ENCODE measurements at regions not wholly inside any gene's neighbourhood (a gene's known extent, or its start where the extent isn't known, plus 50 kb on each side); places are given as distances from the start of the nearest gene placed in this dataset.
"Not testable (repeated sequence)": the region's sequence is repeated elsewhere in the genome, so short reads cannot be mapped to it uniquely, and the experiment has no call there.

DNA sequence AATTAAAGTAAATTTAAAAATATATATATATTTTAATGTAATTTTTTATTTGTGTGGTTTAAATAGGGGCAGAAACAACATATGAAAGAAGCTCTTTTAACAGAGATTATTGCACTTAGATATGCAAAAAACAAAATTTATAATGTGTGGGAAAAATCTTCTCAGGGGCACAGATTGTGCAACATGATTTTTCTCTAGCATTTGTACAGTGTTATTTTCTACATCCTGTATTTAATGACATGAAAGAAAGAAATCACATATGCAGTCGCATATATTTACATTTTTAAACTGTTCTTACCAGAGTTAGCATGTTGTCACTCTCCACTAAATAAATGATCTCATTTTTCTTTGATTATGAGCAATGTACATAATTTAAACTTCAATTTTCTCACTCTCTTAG, 265.3 kb upstream of the CTNND2 start:
- Histone ChIP-seq H3K4me1 (no peaks in the 10 kb centered on the region), H3K27ac (no peak overlapping the region), H3K9me3 (no peaks in the 10 kb centered on the region), H3K27me3 (ENCODE audit: insufficient read depth in 3 of 3, low read length in 2 of 3) (no peaks in the 10 kb centered on the region), H3K36me3 (ENCODE audit: insufficient read depth in 1 of 2, low read depth in 1 of 2) (no peaks in the 10 kb centered on the region), H3K4me3 (no peak overlapping the region)
- intact Hi-C loops (cut with DNase I) = no loop called here
- 63 to 86% (median 63%) methylated on average over 1 of the region's 1 CpG for WGBS, 3 donors
- ATAC-seq (no peak), DNase-seq (no peak)
- TF ChIP-seq, protein P1, sequence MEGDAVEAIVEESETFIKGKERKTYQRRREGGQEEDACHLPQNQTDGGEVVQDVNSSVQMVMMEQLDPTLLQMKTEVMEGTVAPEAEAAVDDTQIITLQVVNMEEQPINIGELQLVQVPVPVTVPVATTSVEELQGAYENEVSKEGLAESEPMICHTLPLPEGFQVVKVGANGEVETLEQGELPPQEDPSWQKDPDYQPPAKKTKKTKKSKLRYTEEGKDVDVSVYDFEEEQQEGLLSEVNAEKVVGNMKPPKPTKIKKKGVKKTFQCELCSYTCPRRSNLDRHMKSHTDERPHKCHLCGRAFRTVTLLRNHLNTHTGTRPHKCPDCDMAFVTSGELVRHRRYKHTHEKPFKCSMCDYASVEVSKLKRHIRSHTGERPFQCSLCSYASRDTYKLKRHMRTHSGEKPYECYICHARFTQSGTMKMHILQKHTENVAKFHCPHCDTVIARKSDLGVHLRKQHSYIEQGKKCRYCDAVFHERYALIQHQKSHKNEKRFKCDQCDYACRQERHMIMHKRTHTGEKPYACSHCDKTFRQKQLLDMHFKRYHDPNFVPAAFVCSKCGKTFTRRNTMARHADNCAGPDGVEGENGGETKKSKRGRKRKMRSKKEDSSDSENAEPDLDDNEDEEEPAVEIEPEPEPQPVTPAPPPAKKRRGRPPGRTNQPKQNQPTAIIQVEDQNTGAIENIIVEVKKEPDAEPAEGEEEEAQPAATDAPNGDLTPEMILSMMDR (IDR thresholded peaks at IDR 0.05) = no peak

DNA sequence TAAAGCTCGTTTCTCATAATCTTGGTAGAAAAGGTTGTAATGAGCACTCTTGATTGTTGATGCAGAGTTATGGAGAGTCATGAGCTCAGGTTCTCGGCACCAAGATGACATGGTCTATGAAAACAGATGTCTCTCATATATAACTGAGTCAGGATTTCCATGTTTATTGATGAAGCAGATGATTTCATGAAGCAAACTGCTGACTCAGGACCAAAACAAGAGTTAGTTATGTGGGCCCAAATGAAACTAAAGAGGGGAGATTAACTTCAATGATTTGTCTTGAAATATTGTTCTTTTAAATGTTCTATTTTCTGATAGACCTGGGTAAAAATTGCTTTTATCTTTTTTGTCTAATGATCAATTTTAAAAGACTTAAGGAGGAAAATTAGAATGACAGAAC, 258.6 kb upstream of the CTNND2 start:
- Histone ChIP-seq H3K4me1 (no peaks in the 10 kb centered on the region), H3K36me3 (ENCODE audit: insufficient read depth in 1 of 2, low read depth in 1 of 2) (no peaks in the 10 kb centered on the region), H3K4me3 (no peak overlapping the region), H3K27ac (no peak overlapping the region), H3K9me3 (no peaks in the 10 kb centered on the region), H3K27me3 (ENCODE audit: insufficient read depth in 3 of 3, low read length in 2 of 3) (no peaks in the 10 kb centered on the region)
- no peak for DNase-seq
- intact Hi-C loops (cut with DNase I) = no loop called here
- TF ChIP-seq, protein P1 (IDR thresholded peaks at IDR 0.05) = no peak
- WGBS, 3 donors = 53 to 61% (median 59%) methylated on average over 2 of the region's 2 CpGs
- ATAC-seq = no peak

DNA sequence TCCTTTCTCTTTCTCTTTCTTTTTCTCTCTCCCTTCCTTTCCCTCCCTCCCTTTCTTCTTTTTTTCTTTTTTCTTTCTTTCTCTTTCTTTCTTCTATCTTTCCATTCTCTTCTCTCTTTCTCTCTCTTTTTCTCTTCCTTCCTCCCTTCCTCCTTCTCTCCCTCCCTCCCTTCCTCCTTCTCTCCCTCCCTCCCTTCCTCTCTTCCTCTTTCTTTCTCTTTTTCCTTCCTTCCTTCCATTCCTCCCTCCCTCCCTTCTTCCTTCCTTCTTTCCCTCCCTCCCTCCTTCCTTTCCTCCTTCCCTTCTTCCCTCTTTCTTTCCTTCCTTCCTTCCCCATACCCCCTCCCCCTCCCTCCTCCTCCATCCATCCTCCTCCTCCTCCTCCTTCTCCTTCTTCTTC, 243.3 kb upstream of the CTNND2 start:
- Histone ChIP-seq H3K27ac (no peak overlapping the region), H3K4me1 (no peaks in the 10 kb centered on the region), H3K4me3 (no peak overlapping the region), H3K27me3 (ENCODE audit: insufficient read depth in 3 of 3, low read length in 2 of 3) (no peaks in the 10 kb centered on the region), H3K9me3 (no peaks in the 10 kb centered on the region), H3K36me3 (ENCODE audit: insufficient read depth in 1 of 2, low read depth in 1 of 2) (no peaks in the 10 kb centered on the region)
- no peak for ATAC-seq
- TF ChIP-seq, protein P1 (IDR thresholded peaks at IDR 0.05) = no peak
- intact Hi-C loops (cut with DNase I) = no loop called here
- DNase-seq = no peak

DNA sequence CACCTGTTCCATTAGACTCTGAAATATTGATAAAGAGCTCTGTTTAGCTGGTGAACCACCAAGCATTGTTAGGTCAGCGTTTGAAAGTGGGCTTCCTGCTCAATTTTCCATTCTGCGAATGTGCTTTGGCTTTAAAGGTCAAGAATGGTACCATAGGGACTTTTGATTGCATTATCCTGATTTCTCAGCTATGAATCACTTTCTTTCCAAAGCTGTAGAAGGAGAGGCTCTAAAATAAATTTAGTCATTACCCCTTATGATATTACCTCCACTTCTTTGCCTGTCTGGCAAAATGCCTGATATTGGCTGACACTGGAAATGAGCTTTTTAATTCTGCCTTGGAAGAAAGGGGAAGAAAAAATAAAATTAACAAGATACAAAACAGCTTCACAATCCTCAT, 237.2 kb upstream of the CTNND2 start:
- H3K27ac ChIP-seq = no peak overlapping the region
- ATAC-seq = no peak
- 43 to 52% (median 51%) methylated on average over 2 of the region's 2 CpGs for WGBS, 3 donors
- no peak for DNase-seq
- no peak overlapping the region for H3K4me3 ChIP-seq
- H3K9me3 ChIP-seq = no peaks in the 10 kb centered on the region
- TF ChIP-seq, protein P1 (IDR thresholded peaks at IDR 0.05) = no peak
- no peaks in the 10 kb centered on the region for H3K36me3 ChIP-seq (ENCODE audit: insufficient read depth in 1 of 2, low read depth in 1 of 2)
- no peaks in the 10 kb centered on the region for H3K4me1 ChIP-seq
- H3K27me3 ChIP-seq (ENCODE audit: insufficient read depth in 3 of 3, low read length in 2 of 3) = no peaks in the 10 kb centered on the region
- intact Hi-C loops (cut with DNase I) = no loop called here

DNA sequence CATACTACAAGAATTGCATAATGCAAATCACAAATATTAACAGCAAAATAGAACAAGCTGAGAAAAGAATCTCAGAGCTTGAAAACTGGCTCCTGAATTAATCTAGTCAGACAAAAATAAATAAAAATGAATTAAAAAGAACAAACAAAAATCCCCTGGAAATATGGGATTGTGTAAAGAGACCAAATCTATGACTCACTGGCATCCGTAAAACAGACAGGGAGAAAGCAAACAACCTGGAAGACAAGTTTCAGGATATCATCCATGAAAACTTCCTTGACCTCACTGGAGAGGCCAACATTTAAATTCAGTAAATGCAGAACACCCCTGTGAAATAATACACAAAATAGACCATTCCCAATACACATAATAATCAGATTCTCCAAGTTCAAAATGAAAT, 229.3 kb upstream of the CTNND2 start:
- no peak overlapping the region for H3K4me3 ChIP-seq
- TF ChIP-seq, protein P1 (IDR thresholded peaks at IDR 0.05) = no peak
- intact Hi-C loops (cut with DNase I) = no loop called here
- no peaks in the 10 kb centered on the region for H3K4me1 ChIP-seq
- 39 to 44% (median 43%) methylated on average over 1 of the region's 1 CpG for WGBS, 3 donors
- no peak for DNase-seq
- no peak overlapping the region for H3K27ac ChIP-seq
- H3K27me3 ChIP-seq (ENCODE audit: insufficient read depth in 3 of 3, low read length in 2 of 3) = no peaks in the 10 kb centered on the region
- no peaks in the 10 kb centered on the region for H3K36me3 ChIP-seq (ENCODE audit: insufficient read depth in 1 of 2, low read depth in 1 of 2)
- no peak for ATAC-seq
- peaks cover 19% of the 10 kb centered on the region for H3K9me3 ChIP-seq

DNA sequence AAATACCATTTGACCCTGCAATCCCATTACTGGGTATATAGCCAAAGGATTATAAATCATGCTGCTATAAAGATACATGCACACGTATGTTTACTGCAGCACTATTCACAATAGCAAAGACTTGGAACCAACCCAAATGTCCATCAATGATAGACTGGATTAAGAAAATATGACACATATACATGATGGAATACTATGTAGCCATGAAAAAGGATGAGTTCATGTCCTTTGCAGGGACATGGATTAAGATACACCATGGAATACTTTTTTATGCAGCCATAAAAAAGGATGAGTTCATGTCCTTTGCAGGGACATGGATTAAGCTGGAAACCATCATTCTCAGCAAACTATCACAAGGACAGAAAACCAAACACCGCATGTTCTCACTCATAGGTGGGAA, 226.8 kb upstream of the CTNND2 start:
- H3K27ac ChIP-seq; ATAC-seq; H3K4me3 ChIP-seq; H3K4me1 ChIP-seq; H3K36me3 ChIP-seq (ENCODE audit: insufficient read depth in 1 of 2, low read depth in 1 of 2); intact Hi-C loops (cut with DNase I); DNase-seq; H3K27me3 ChIP-seq (ENCODE audit: insufficient read depth in 3 of 3, low read length in 2 of 3): not testable (repeated sequence)
- peaks cover 19% of the 10 kb centered on the region for H3K9me3 ChIP-seq
- 93 to 96% (median 93%) methylated on average over 2 of the region's 2 CpGs for WGBS, 3 donors
